ENCODE measurements at regions not wholly inside any gene's neighbourhood (a gene's known extent, or its start where the extent isn't known, plus 50 kb on each side); places are given as distances from the start of the nearest gene placed in this dataset.

- TF ChIP-seq FOXP2 (optimal IDR thresholded peaks at IDR 0.05; ENCODE audit: borderline replicate concordance, extremely low read depth, extremely low read length, insufficient read depth) (no peak), TAF1 (IDR thresholded peaks at IDR 0.05; ENCODE audit: borderline replicate concordance, insufficient read depth, low read length) (no peak), REST (IDR thresholded peaks at IDR 0.05; ENCODE audit: insufficient read depth in 1 of 2, low read depth in 2 of 2, low read length in 2 of 2) (no peak), SIN3A (IDR thresholded peaks at IDR 0.05; ENCODE audit: borderline replicate concordance, insufficient read depth, low read length) (no peak), POLR2AphosphoS5 (IDR thresholded peaks at IDR 0.05; ENCODE audit: low read depth, low read length) (no peak)
Measured at GRCh38 chr5:4862500-4862899, 277.6 kb upstream of the ADAMTS16 start.

GRCh38 chr5:4866131-4866659 is 273.9 kb upstream of the ADAMTS16 start:
- TF ChIP-seq SIN3A (IDR thresholded peaks at IDR 0.05; ENCODE audit: borderline replicate concordance, insufficient read depth, low read length) (no peak), POLR2AphosphoS5 (IDR thresholded peaks at IDR 0.05; ENCODE audit: low read depth, low read length) (no peak), FOXP2 (optimal IDR thresholded peaks at IDR 0.05; ENCODE audit: borderline replicate concordance, extremely low read depth, extremely low read length, insufficient read depth) (no peak), REST (IDR thresholded peaks at IDR 0.05; ENCODE audit: insufficient read depth in 1 of 2, low read depth in 2 of 2, low read length in 2 of 2) (no peak), TAF1 (IDR thresholded peaks at IDR 0.05; ENCODE audit: borderline replicate concordance, insufficient read depth, low read length) (no peak)

GRCh38 chr5:4866817-4867216 is 273.3 kb upstream of the ADAMTS16 start:
- TF ChIP-seq SIN3A (IDR thresholded peaks at IDR 0.05; ENCODE audit: borderline replicate concordance, insufficient read depth, low read length) (no peak), FOXP2 (optimal IDR thresholded peaks at IDR 0.05; ENCODE audit: borderline replicate concordance, extremely low read depth, extremely low read length, insufficient read depth) (no peak), POLR2AphosphoS5 (IDR thresholded peaks at IDR 0.05; ENCODE audit: low read depth, low read length) (no peak), REST (IDR thresholded peaks at IDR 0.05; ENCODE audit: insufficient read depth in 1 of 2, low read depth in 2 of 2, low read length in 2 of 2) (no peak), TAF1 (IDR thresholded peaks at IDR 0.05; ENCODE audit: borderline replicate concordance, insufficient read depth, low read length) (no peak)

GRCh38 chr5:4868140-4868735 is 271.9 kb upstream of the ADAMTS16 start:
- TF ChIP-seq FOXP2 (optimal IDR thresholded peaks at IDR 0.05; ENCODE audit: borderline replicate concordance, extremely low read depth, extremely low read length, insufficient read depth) (no peak), POLR2AphosphoS5 (IDR thresholded peaks at IDR 0.05; ENCODE audit: low read depth, low read length) (no peak), REST (IDR thresholded peaks at IDR 0.05; ENCODE audit: insufficient read depth in 1 of 2, low read depth in 2 of 2, low read length in 2 of 2) (no peak), TAF1 (IDR thresholded peaks at IDR 0.05; ENCODE audit: borderline replicate concordance, insufficient read depth, low read length) (no peak), SIN3A (IDR thresholded peaks at IDR 0.05; ENCODE audit: borderline replicate concordance, insufficient read depth, low read length) (no peak)

Measured in PFSK-1 (cell line).